ENCODE measurements at regions not wholly inside any gene's neighbourhood (a gene's known extent, or its start where the extent isn't known, plus 50 kb on each side); places are given as distances from the start of the nearest gene placed in this dataset.

GRCh38 chr5:15368835-15369234 is 131.1 kb upstream of the FBXL7 start:
- no peak for TF ChIP-seq NFIC (IDR thresholded peaks at IDR 0.05)
- no peak for TF ChIP-seq CREB1 (IDR thresholded peaks at IDR 0.05; ENCODE audit: low read depth)
- no peak for TF ChIP-seq EGR1 (IDR thresholded peaks at IDR 0.05)
- no peak for TF ChIP-seq CEBPB (IDR thresholded peaks at IDR 0.05)
- no peak for TF ChIP-seq RAD21 (IDR thresholded peaks at IDR 0.05; ENCODE audit: low read depth)
- no peak for TF ChIP-seq USF1 (IDR thresholded peaks at IDR 0.05)
- TF ChIP-seq FOXM1 (IDR thresholded peaks at IDR 0.05; ENCODE audit: borderline replicate concordance, low read depth), result no peak
- no peak for TF ChIP-seq EP300 (IDR thresholded peaks at IDR 0.05; ENCODE audit: borderline replicate concordance)
- no peak for TF ChIP-seq REST (IDR thresholded peaks at IDR 0.05; ENCODE audit: low read depth)
- no peak for TF ChIP-seq YY1 (IDR thresholded peaks at IDR 0.05; ENCODE audit: low read depth)

GRCh38 chr5:15367489-15367888 is 132.5 kb upstream of the FBXL7 start:
- TF ChIP-seq MAX (IDR thresholded peaks at IDR 0.05) (no peak), FOXM1 (IDR thresholded peaks at IDR 0.05; ENCODE audit: borderline replicate concordance, low read depth) (no peak), EGR1 (IDR thresholded peaks at IDR 0.05) (no peak), RAD21 (IDR thresholded peaks at IDR 0.05; ENCODE audit: low read depth) (no peak), NFIC (IDR thresholded peaks at IDR 0.05) (no peak), YY1 (IDR thresholded peaks at IDR 0.05; ENCODE audit: low read depth) (no peak), ZBTB7A (IDR thresholded peaks at IDR 0.05; ENCODE audit: low read depth) (no peak)

GRCh38 chr5:15366676-15367391 is 133.1 kb upstream of the FBXL7 start:
- TF ChIP-seq TCF12 (IDR thresholded peaks at IDR 0.05; ENCODE audit: low read depth) (no peak), USF1 (IDR thresholded peaks at IDR 0.05) (no peak), YY1 (IDR thresholded peaks at IDR 0.05; ENCODE audit: low read depth) (no peak), NFIC (IDR thresholded peaks at IDR 0.05) (no peak), RAD21 (IDR thresholded peaks at IDR 0.05; ENCODE audit: low read depth) (no peak), REST (IDR thresholded peaks at IDR 0.05; ENCODE audit: low read depth) (no peak), MAX (IDR thresholded peaks at IDR 0.05) (no peak), CREB1 (IDR thresholded peaks at IDR 0.05; ENCODE audit: low read depth) (no peak), FOXM1 (IDR thresholded peaks at IDR 0.05; ENCODE audit: borderline replicate concordance, low read depth) (no peak), EP300 (IDR thresholded peaks at IDR 0.05; ENCODE audit: borderline replicate concordance) (no peak), TEAD4 (IDR thresholded peaks at IDR 0.05) (no peak), EGR1 (IDR thresholded peaks at IDR 0.05) (no peak), CEBPB (IDR thresholded peaks at IDR 0.05) (no peak), ZBTB7A (IDR thresholded peaks at IDR 0.05; ENCODE audit: low read depth) (no peak), TAF1 (IDR thresholded peaks at IDR 0.05; ENCODE audit: low read depth) (no peak)

- no peak for TF ChIP-seq EGR1 (IDR thresholded peaks at IDR 0.05)
- no peak for TF ChIP-seq CEBPB (IDR thresholded peaks at IDR 0.05)
- TF ChIP-seq REST (IDR thresholded peaks at IDR 0.05; ENCODE audit: low read depth), result no peak
- TF ChIP-seq TCF12 (IDR thresholded peaks at IDR 0.05; ENCODE audit: low read depth), result no peak
- no peak for TF ChIP-seq TEAD4 (IDR thresholded peaks at IDR 0.05)
- TF ChIP-seq ZBTB7A (IDR thresholded peaks at IDR 0.05; ENCODE audit: low read depth), result no peak
- TF ChIP-seq CREB1 (IDR thresholded peaks at IDR 0.05; ENCODE audit: low read depth), result no peak
- no peak for TF ChIP-seq TAF1 (IDR thresholded peaks at IDR 0.05; ENCODE audit: low read depth)
- TF ChIP-seq NFIC (IDR thresholded peaks at IDR 0.05), result no peak
- TF ChIP-seq YY1 (IDR thresholded peaks at IDR 0.05; ENCODE audit: low read depth), result no peak
Observed at GRCh38 chr5:15365070-15365469, 134.9 kb upstream of the FBXL7 start.

All from Ishikawa (cell line).